HCEC 1CT (cell line): ENCODE measurements at regions not wholly inside any gene's neighbourhood (a gene's known extent, or its start where the extent isn't known, plus 50 kb on each side); places are given as distances from the start of the nearest gene placed in this dataset.
A peak's percentile ranks its signal among the peaks of the same experiment; 100 is the strongest.
"Not testable (repeated sequence)": the region's sequence is repeated elsewhere in the genome, so short reads cannot be mapped to it uniquely, and the experiment has no call there.

ENCODE experiments used
- DNase-seq: peaks from one replicate; pipeline ENCODE4 v3.0.0-alpha.2; 2017

- DNase-seq: no peak
Measured at GRCh38 chr3:98644168-98644567, 50.8 kb upstream of the CPOX start.

GRCh38 chr3:98645039-98645438 lies 51.6 kb upstream of the CPOX start:
- no peak for DNase-seq

GRCh38 chr3:98646680-98647079 lies 53.3 kb upstream of the CPOX start:
- DNase-seq: no peak

- no peak for DNase-seq
Measured at GRCh38 chr3:98647197-98647596, 53.8 kb upstream of the CPOX start.

- no peak for DNase-seq
Measured at GRCh38 chr3:98650971-98651779, 57.8 kb upstream of the CPOX start.

GRCh38 chr3:98651780-98652077 lies 58.3 kb upstream of the CPOX start:
- no peak for DNase-seq

- DNase-seq: peak; percentile 82
Measured at GRCh38 chr3:98655666-98656065, 62.3 kb upstream of the CPOX start.

- DNase-seq: peak; percentile 8
Measured at GRCh38 chr3:98657457-98657856, 64.0 kb upstream of the CPOX start.

GRCh38 chr3:98662699-98663098 lies 69.3 kb upstream of the CPOX start:
- DNase-seq: no peak

GRCh38 chr3:98670020-98670419 lies 76.6 kb upstream of the CPOX start:
- DNase-seq: no peak

GRCh38 chr3:98679986-98680385 lies 83.2 kb upstream of the ST3GAL6 start:
- DNase-seq: no peak

GRCh38 chr3:98680723-98681122 lies 82.4 kb upstream of the ST3GAL6 start:
- DNase-seq: peak; percentile 90

GRCh38 chr3:98681486-98681885 lies 81.7 kb upstream of the ST3GAL6 start:
- DNase-seq: no peak

GRCh38 chr3:98682391-98682790 lies 80.7 kb upstream of the ST3GAL6 start:
- not testable (repeated sequence) for DNase-seq

GRCh38 chr3:98688363-98688762 lies 74.8 kb upstream of the ST3GAL6 start:
- DNase-seq: no peak

GRCh38 chr3:98690876-98691275 lies 72.3 kb upstream of the ST3GAL6 start:
- DNase-seq: peak; percentile 52

GRCh38 chr3:98691897-98692296 lies 71.2 kb upstream of the ST3GAL6 start:
- no peak for DNase-seq

GRCh38 chr3:98692787-98693473 lies 70.2 kb upstream of the ST3GAL6 start:
- no peak for DNase-seq

- peak; percentile 73 for DNase-seq
Measured at GRCh38 chr3:98695796-98696195, 67.3 kb upstream of the ST3GAL6 start.

GRCh38 chr3:98696296-98696695 lies 66.8 kb upstream of the ST3GAL6 start:
- DNase-seq: peak; percentile 37

- no peak for DNase-seq
Measured at GRCh38 chr3:98697225-98697624, 65.9 kb upstream of the ST3GAL6 start.

GRCh38 chr3:98699132-98699531 lies 64.0 kb upstream of the ST3GAL6 start:
- peak; percentile 30 for DNase-seq

GRCh38 chr3:98701071-98701675 lies 62.0 kb upstream of the ST3GAL6 start:
- DNase-seq: no peak

GRCh38 chr3:98702166-98702565 lies 61.0 kb upstream of the ST3GAL6 start:
- DNase-seq: peak; percentile 45
